ENCODE measurements at regions not wholly inside any gene's neighbourhood (a gene's known extent, or its start where the extent isn't known, plus 50 kb on each side); places are given as distances from the start of the nearest gene placed in this dataset.
"Not testable (repeated sequence)": the region's sequence is repeated elsewhere in the genome, so short reads cannot be mapped to it uniquely, and the experiment has no call there.

DNA sequence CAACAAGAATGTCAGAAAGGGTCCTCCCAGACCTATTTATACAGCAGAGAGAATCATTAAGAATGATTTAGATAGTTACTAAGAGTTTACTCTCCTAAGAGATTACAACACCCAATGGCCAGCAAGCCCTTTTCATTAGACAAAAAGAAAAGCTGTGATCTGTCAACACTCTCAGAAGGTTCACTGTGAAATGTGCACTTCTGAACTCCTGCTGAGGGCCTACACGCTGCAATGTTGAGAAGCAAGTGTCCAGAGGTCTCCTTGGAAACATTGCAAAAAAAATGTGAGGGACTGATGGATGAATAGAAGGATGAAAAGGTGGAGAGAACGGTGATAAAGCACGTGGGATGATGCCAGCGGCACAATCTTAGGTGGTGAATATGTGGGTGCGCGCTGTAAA is 70.8 kb downstream of the GOLGA6L6 start:
- H3K79me1 ChIP-seq (ENCODE audit: low read depth, low read length); H2BK5ac ChIP-seq (ENCODE audit: low read depth, low read length); H3K23ac ChIP-seq (ENCODE audit: insufficient read length); H3K79me2 ChIP-seq (ENCODE audit: control insufficient read depth in 1 of 2, insufficient read depth in 2 of 2, low read length in 2 of 2); H3K36me3 ChIP-seq (ENCODE audit: control insufficient read depth in 2 of 4, insufficient read depth in 4 of 4, low read length in 3 of 4); H4K91ac ChIP-seq (replicated peaks; ENCODE audit: insufficient read length, low read length); H3K18ac ChIP-seq (ENCODE audit: extremely low read depth, low read length); H3K4me2 ChIP-seq (ENCODE audit: insufficient read depth in 1 of 2, low read depth in 2 of 2, low read length in 2 of 2); H3K4me3 ChIP-seq (ENCODE audit: extremely low read depth in 1 of 4, insufficient read depth in 2 of 4, low read depth in 3 of 4, low read length in 4 of 4); H3K4me1 ChIP-seq (replicated peaks in 1 of 4; ENCODE audit: control insufficient read depth in 3 of 4, insufficient read depth in 4 of 4, low read length in 3 of 4); H3K23me2 ChIP-seq (ENCODE audit: low read depth, low read length); H3K27me3 ChIP-seq (replicated peaks in 1 of 4; ENCODE audit: control insufficient read depth in 3 of 4, extremely low read depth in 1 of 4, insufficient read depth in 3 of 4, low read length in 3 of 4); FAIRE-seq; H3K27ac ChIP-seq (ENCODE audit: low read depth, low read length); H2AK5ac ChIP-seq (ENCODE audit: low read depth, low read length); H2BK20ac ChIP-seq (ENCODE audit: low read length); POLR2A ChIA-PET (ENCODE audit: partially characterized antibody); H3K9me3 ChIP-seq (ENCODE audit: insufficient read depth in 2 of 2, low read depth in 1 of 2, low read length in 1 of 2); H3K56ac ChIP-seq (replicated peaks; ENCODE audit: insufficient read length, low read depth, low read length); H4K8ac ChIP-seq (ENCODE audit: extremely low read depth, insufficient read depth, low read length); H2AFZ ChIP-seq (ENCODE audit: low read length); H2BK120ac ChIP-seq (replicated peaks; ENCODE audit: low read depth, low read length); H4K20me1 ChIP-seq (replicated peaks in 1 of 2; ENCODE audit: control insufficient read depth in 1 of 2, insufficient read depth in 2 of 2, low read length in 2 of 2); H2BK12ac ChIP-seq (ENCODE audit: low read depth, low read length); H3K14ac ChIP-seq (ENCODE audit: insufficient read length); H2BK15ac ChIP-seq (ENCODE audit: low read length); CTCF ChIA-PET (ENCODE audit: partially characterized antibody); H3K4ac ChIP-seq (replicated peaks; ENCODE audit: insufficient read length, low read depth, low read length); DNase-seq (ENCODE audit: low read depth in 1 of 2, low spot score in 2 of 2); H4K5ac ChIP-seq (ENCODE audit: insufficient read length, low read depth, low read length); H3K9ac ChIP-seq (replicated peaks in 1 of 4; ENCODE audit: extremely low read depth in 1 of 4, low read depth in 3 of 4, low read length in 3 of 4): not testable (repeated sequence)
- WGBS, 2 experiments (ENCODE audit: extremely low coverage in 1 of 2, insufficient coverage in 1 of 2, insufficient read length in 1 of 2, insufficient replicate concordance in 2 of 2, low coverage in 1 of 2, low lambda C conversion rate in 2 of 2, missing lambda C conversion rate in 1 of 2): no CpG with 5 or more reads among the region's 6 CpGs

DNA sequence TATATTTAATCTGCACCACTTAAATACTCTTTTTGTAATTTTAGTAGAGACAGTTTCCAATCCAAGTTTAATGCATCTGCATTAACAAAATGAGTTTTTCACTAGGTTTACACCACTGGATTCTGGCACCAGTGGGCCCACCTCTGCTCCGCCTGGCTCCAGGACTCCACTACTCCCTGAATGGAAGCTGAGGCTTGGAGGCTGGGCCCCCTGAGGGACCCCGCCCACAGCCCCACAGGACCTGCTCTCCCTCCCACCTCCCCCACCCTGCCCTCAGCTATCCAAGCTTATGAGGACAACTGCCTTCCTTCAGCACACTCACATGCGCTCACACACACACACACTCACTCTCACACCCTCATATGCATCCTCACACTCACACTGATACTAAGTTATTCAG is 100.5 kb downstream of the GOLGA6L6 start:
- H2BK12ac ChIP-seq (ENCODE audit: low read depth, low read length); H3K9me3 ChIP-seq (ENCODE audit: insufficient read depth in 2 of 2, low read depth in 1 of 2, low read length in 1 of 2); H3K4me3 ChIP-seq (ENCODE audit: extremely low read depth in 1 of 4, insufficient read depth in 2 of 4, low read depth in 3 of 4, low read length in 4 of 4); H3K18ac ChIP-seq (ENCODE audit: extremely low read depth, low read length); H3K4ac ChIP-seq (replicated peaks; ENCODE audit: insufficient read length, low read depth, low read length); H4K20me1 ChIP-seq (replicated peaks in 1 of 2; ENCODE audit: control insufficient read depth in 1 of 2, insufficient read depth in 2 of 2, low read length in 2 of 2); CTCF ChIA-PET (ENCODE audit: partially characterized antibody); H3K79me1 ChIP-seq (ENCODE audit: low read depth, low read length); POLR2A ChIA-PET (ENCODE audit: partially characterized antibody); FAIRE-seq; H4K5ac ChIP-seq (ENCODE audit: insufficient read length, low read depth, low read length); H3K56ac ChIP-seq (replicated peaks; ENCODE audit: insufficient read length, low read depth, low read length); H3K23me2 ChIP-seq (ENCODE audit: low read depth, low read length); H2BK15ac ChIP-seq (ENCODE audit: low read length); H2BK5ac ChIP-seq (ENCODE audit: low read depth, low read length); H3K9ac ChIP-seq (replicated peaks in 1 of 4; ENCODE audit: extremely low read depth in 1 of 4, low read depth in 3 of 4, low read length in 3 of 4); H4K8ac ChIP-seq (ENCODE audit: extremely low read depth, insufficient read depth, low read length); H4K91ac ChIP-seq (replicated peaks; ENCODE audit: insufficient read length, low read length); H2AK5ac ChIP-seq (ENCODE audit: low read depth, low read length); DNase-seq (ENCODE audit: low read depth in 1 of 2, low spot score in 2 of 2); H2AFZ ChIP-seq (ENCODE audit: low read length); H2BK20ac ChIP-seq (ENCODE audit: low read length); H3K79me2 ChIP-seq (ENCODE audit: control insufficient read depth in 1 of 2, insufficient read depth in 2 of 2, low read length in 2 of 2); H3K4me1 ChIP-seq (replicated peaks in 1 of 4; ENCODE audit: control insufficient read depth in 3 of 4, insufficient read depth in 4 of 4, low read length in 3 of 4); H3K36me3 ChIP-seq (ENCODE audit: control insufficient read depth in 2 of 4, insufficient read depth in 4 of 4, low read length in 3 of 4); H3K27me3 ChIP-seq (replicated peaks in 1 of 4; ENCODE audit: control insufficient read depth in 3 of 4, extremely low read depth in 1 of 4, insufficient read depth in 3 of 4, low read length in 3 of 4); H3K4me2 ChIP-seq (ENCODE audit: insufficient read depth in 1 of 2, low read depth in 2 of 2, low read length in 2 of 2); H3K27ac ChIP-seq (ENCODE audit: low read depth, low read length); H2BK120ac ChIP-seq (replicated peaks; ENCODE audit: low read depth, low read length); H3K23ac ChIP-seq (ENCODE audit: insufficient read length); H3K14ac ChIP-seq (ENCODE audit: insufficient read length): not testable (repeated sequence)
- WGBS, 2 experiments (ENCODE audit: extremely low coverage in 1 of 2, insufficient coverage in 1 of 2, insufficient read length in 1 of 2, insufficient replicate concordance in 2 of 2, low coverage in 1 of 2, low lambda C conversion rate in 2 of 2, missing lambda C conversion rate in 1 of 2): no CpG with 5 or more reads among the region's 3 CpGs
